ENCODE measurements at regions not wholly inside any gene's neighbourhood (a gene's known extent, or its start where the extent isn't known, plus 50 kb on each side); places are given as distances from the start of the nearest gene placed in this dataset.
A peak's percentile ranks its signal among the peaks of the same experiment; 100 is the strongest.

DNA sequence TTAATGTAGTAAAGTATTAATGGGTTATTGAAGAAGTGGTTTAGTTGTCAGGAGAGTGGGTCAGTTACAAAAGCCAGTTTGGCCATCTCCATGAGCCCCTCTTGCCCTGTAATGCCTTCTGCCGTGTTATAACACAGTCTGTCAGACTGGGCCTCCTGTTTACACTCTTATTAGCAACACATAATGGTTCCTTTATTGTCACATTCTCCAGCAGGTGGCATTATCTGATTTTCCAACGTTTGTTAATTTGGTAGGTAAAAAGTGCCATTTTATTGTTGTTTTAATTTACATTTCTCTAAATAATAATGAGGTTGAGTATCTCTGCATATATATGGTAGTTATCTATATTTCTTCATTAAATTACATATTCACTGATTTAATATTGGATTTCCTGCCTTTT, 560.8 kb downstream of the FGF13 start:
- H3K79me2 ChIP-seq (ENCODE audit: control insufficient read depth, insufficient read depth, low read length), result no peaks in the 10 kb centered on the region
- POLR2A ChIA-PET, result no interaction called here
- H3K4me3 ChIP-seq, result no peak overlapping the region
- no peak overlapping the region for H3K4me2 ChIP-seq (ENCODE audit: control insufficient read depth, insufficient read depth)
- BruUV-seq (replicated peaks), result no TSS peak
- FAIRE-seq (no peak), DNase-seq (ENCODE audit: low read depth, low spot score) (no peak), ATAC-seq (peak; percentile 42; the same call in 2 of the 3 replicates)
- intact Hi-C loops (cut with micrococcal nuclease; ENCODE audit: unreplicated experiment), result no loop called here
- no peaks in the 10 kb centered on the region for H3K4me1 ChIP-seq (ENCODE audit: control insufficient read depth, insufficient read depth, low read length)
- H3K9ac ChIP-seq (ENCODE audit: control insufficient read depth, insufficient read depth, low read length), result no peak overlapping the region
- SMC1A ChIA-PET (ENCODE audit: uncharacterized antibody, unreplicated experiment), result no interaction called here
- no peak overlapping the region for H3K27ac ChIP-seq (ENCODE audit: control insufficient read depth, insufficient read depth)
- H3K36me3 ChIP-seq (ENCODE audit: control insufficient read depth in 2 of 2, insufficient read depth in 2 of 2, low read length in 1 of 2), result no peaks in the 10 kb centered on the region
- RAD21 ChIA-PET (ENCODE audit: unreplicated experiment), result no interaction called here
- CTCF ChIA-PET, result no interaction called here
- H2AFZ ChIP-seq (ENCODE audit: control insufficient read depth, low read depth, low read length), result no peak overlapping the region
- no peaks in the 10 kb centered on the region for H4K20me1 ChIP-seq (ENCODE audit: control insufficient read depth, insufficient read depth)
- H3K27me3 ChIP-seq (replicated peaks in 1 of 2; ENCODE audit: control insufficient read depth in 2 of 2, insufficient read depth in 2 of 2, low read length in 1 of 2), result no peaks in the 10 kb centered on the region
- no peaks in the 10 kb centered on the region for H3K9me3 ChIP-seq (replicated peaks; ENCODE audit: control insufficient read depth, insufficient read depth, low read length)
- in situ Hi-C loops (cut with MboI), result no loop called here
- TF ChIP-seq TAF1 (IDR thresholded peaks at IDR 0.05; ENCODE audit: borderline replicate concordance, low read depth, low read length), result no peak
- no peak for TF ChIP-seq HCFC1 (IDR thresholded peaks at IDR 0.05; ENCODE audit: low read length)
- no peak for TF ChIP-seq RBBP5 (conservative IDR thresholded peaks at IDR 0.05)
- no peak for TF ChIP-seq MXI1 (IDR thresholded peaks at IDR 0.05; ENCODE audit: low read depth, low read length)
- TF ChIP-seq, protein P1, sequence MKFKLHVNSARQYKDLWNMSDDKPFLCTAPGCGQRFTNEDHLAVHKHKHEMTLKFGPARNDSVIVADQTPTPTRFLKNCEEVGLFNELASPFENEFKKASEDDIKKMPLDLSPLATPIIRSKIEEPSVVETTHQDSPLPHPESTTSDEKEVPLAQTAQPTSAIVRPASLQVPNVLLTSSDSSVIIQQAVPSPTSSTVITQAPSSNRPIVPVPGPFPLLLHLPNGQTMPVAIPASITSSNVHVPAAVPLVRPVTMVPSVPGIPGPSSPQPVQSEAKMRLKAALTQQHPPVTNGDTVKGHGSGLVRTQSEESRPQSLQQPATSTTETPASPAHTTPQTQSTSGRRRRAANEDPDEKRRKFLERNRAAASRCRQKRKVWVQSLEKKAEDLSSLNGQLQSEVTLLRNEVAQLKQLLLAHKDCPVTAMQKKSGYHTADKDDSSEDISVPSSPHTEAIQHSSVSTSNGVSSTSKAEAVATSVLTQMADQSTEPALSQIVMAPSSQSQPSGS (IDR thresholded peaks at IDR 0.05; ENCODE audit: low read length), result no peak
- TF ChIP-seq ZNF274 (IDR thresholded peaks at IDR 0.05; ENCODE audit: insufficient read depth, insufficient read length), result no peak
- TF ChIP-seq, protein P2, sequence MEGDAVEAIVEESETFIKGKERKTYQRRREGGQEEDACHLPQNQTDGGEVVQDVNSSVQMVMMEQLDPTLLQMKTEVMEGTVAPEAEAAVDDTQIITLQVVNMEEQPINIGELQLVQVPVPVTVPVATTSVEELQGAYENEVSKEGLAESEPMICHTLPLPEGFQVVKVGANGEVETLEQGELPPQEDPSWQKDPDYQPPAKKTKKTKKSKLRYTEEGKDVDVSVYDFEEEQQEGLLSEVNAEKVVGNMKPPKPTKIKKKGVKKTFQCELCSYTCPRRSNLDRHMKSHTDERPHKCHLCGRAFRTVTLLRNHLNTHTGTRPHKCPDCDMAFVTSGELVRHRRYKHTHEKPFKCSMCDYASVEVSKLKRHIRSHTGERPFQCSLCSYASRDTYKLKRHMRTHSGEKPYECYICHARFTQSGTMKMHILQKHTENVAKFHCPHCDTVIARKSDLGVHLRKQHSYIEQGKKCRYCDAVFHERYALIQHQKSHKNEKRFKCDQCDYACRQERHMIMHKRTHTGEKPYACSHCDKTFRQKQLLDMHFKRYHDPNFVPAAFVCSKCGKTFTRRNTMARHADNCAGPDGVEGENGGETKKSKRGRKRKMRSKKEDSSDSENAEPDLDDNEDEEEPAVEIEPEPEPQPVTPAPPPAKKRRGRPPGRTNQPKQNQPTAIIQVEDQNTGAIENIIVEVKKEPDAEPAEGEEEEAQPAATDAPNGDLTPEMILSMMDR (IDR thresholded peaks at IDR 0.05 in 2 of 3, conservative IDR thresholded peaks at IDR 0.05 in 1 of 3; ENCODE audit: control insufficient read depth in 2 of 3, extremely low read depth in 1 of 3, insufficient read depth in 1 of 3, low read depth in 3 of 3, low read length in 3 of 3), result peak in 1 of 3 experiments; percentile 27; a peak in 1 of 6 replicates
- TF ChIP-seq MEF2B (IDR thresholded peaks at IDR 0.05; ENCODE audit: partially characterized antibody, poor library complexity, severe bottlenecking), result no peak
- TF ChIP-seq RAD51 (IDR thresholded peaks at IDR 0.05), result no peak
- no peak for TF ChIP-seq STAT3 (IDR thresholded peaks at IDR 0.05; ENCODE audit: low read depth, low read length)
- no peak for TF ChIP-seq CEBPB (IDR thresholded peaks at IDR 0.05; ENCODE audit: borderline replicate concordance in 1 of 2, low read depth in 2 of 2, low read length in 2 of 2)
- 0 out of 2 replicates have a peak, but pooled peaks have one; percentile 16 for TF ChIP-seq RAD21 (IDR thresholded peaks at IDR 0.05; ENCODE audit: insufficient read depth, low read depth, low read length)
- TF ChIP-seq POLR2AphosphoS5 (IDR thresholded peaks at IDR 0.05; ENCODE audit: low read length), result no peak
- TF ChIP-seq, protein P3, sequence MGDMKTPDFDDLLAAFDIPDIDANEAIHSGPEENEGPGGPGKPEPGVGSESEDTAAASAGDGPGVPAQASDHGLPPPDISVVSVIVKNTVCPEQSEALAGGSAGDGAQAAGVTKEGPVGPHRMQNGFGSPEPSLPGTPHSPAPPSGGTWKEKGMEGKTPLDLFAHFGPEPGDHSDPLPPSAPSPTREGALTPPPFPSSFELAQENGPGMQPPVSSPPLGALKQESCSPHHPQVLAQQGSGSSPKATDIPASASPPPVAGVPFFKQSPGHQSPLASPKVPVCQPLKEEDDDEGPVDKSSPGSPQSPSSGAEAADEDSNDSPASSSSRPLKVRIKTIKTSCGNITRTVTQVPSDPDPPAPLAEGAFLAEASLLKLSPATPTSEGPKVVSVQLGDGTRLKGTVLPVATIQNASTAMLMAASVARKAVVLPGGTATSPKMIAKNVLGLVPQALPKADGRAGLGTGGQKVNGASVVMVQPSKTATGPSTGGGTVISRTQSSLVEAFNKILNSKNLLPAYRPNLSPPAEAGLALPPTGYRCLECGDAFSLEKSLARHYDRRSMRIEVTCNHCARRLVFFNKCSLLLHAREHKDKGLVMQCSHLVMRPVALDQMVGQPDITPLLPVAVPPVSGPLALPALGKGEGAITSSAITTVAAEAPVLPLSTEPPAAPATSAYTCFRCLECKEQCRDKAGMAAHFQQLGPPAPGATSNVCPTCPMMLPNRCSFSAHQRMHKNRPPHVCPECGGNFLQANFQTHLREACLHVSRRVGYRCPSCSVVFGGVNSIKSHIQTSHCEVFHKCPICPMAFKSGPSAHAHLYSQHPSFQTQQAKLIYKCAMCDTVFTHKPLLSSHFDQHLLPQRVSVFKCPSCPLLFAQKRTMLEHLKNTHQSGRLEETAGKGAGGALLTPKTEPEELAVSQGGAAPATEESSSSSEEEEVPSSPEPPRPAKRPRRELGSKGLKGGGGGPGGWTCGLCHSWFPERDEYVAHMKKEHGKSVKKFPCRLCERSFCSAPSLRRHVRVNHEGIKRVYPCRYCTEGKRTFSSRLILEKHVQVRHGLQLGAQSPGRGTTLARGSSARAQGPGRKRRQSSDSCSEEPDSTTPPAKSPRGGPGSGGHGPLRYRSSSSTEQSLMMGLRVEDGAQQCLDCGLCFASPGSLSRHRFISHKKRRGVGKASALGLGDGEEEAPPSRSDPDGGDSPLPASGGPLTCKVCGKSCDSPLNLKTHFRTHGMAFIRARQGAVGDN (IDR thresholded peaks at IDR 0.05), result no peak
- TF ChIP-seq SMC3 (IDR thresholded peaks at IDR 0.05; ENCODE audit: borderline replicate concordance, low read length), result no peak
- 0% methylated on average over 2 of the region's 2 CpGs for WGBS (ENCODE audit: insufficient coverage, insufficient replicate concordance, low lambda C conversion rate, missing lambda C conversion rate)

Data from GM12878 (cell line).